ENCODE measurements at regions not wholly inside any gene's neighbourhood (a gene's known extent, or its start where the extent isn't known, plus 50 kb on each side); places are given as distances from the start of the nearest gene placed in this dataset.
"Not testable (repeated sequence)": the region's sequence is repeated elsewhere in the genome, so short reads cannot be mapped to it uniquely, and the experiment has no call there.

GRCh38 chr2:155904720-155905119, 427.8 kb downstream of the NR4A2 start:
- ChIA-PET POLR2A (no interaction called here), CTCF (no interaction called here)
- TF ChIP-seq CTCF (IDR thresholded peaks at IDR 0.05) = no peak
- Mint-ChIP-seq H3K4me1 (no peaks in the 10 kb centered on the region), H3K4me3 (no peak overlapping the region), H3K9me3 (no peaks in the 10 kb centered on the region), H3K27ac (no peak overlapping the region), H3K27me3 (no peaks in the 10 kb centered on the region), H3K36me3 (ENCODE audit: low read depth) (no peaks in the 10 kb centered on the region)
- DNase-seq (no peak), ATAC-seq (ENCODE audit: low read depth) (no peak)
- intact Hi-C loops (cut with micrococcal nuclease) = no loop called here

GRCh38 chr2:155902635-155903034, 429.9 kb downstream of the NR4A2 start:
- no peaks in the 10 kb centered on the region for H3K4me1 Mint-ChIP-seq
- H3K4me3 Mint-ChIP-seq = no peak overlapping the region
- H3K27ac Mint-ChIP-seq = no peak overlapping the region
- CTCF ChIA-PET = no interaction called here
- no peak for TF ChIP-seq CTCF (IDR thresholded peaks at IDR 0.05)
- H3K36me3 Mint-ChIP-seq (ENCODE audit: low read depth) = no peaks in the 10 kb centered on the region
- POLR2A ChIA-PET = no interaction called here
- ATAC-seq (ENCODE audit: low read depth) = no peak
- intact Hi-C loops (cut with micrococcal nuclease) = no loop called here
- H3K9me3 Mint-ChIP-seq = no peaks in the 10 kb centered on the region
- no peaks in the 10 kb centered on the region for H3K27me3 Mint-ChIP-seq
- no peak for DNase-seq

GRCh38 chr2:155895016-155895415, 437.5 kb downstream of the NR4A2 start:
- no peaks in the 10 kb centered on the region for H3K27me3 Mint-ChIP-seq
- H3K36me3 Mint-ChIP-seq (ENCODE audit: low read depth) = no peaks in the 10 kb centered on the region
- no peak overlapping the region for H3K27ac Mint-ChIP-seq
- DNase-seq (no peak), ATAC-seq (ENCODE audit: low read depth) (no peak)
- intact Hi-C loops (cut with micrococcal nuclease) = no loop called here
- ChIA-PET POLR2A (no interaction called here), CTCF (no interaction called here)
- H3K4me3 Mint-ChIP-seq = no peak overlapping the region
- no peaks in the 10 kb centered on the region for H3K9me3 Mint-ChIP-seq
- no peaks in the 10 kb centered on the region for H3K4me1 Mint-ChIP-seq
- TF ChIP-seq CTCF (IDR thresholded peaks at IDR 0.05) = no peak

GRCh38 chr2:155880382-155880781, 452.1 kb downstream of the NR4A2 start:
- H3K9me3 Mint-ChIP-seq = peaks cover 14% of the 10 kb centered on the region
- DNase-seq; H3K27me3 Mint-ChIP-seq; H3K36me3 Mint-ChIP-seq (ENCODE audit: low read depth); ATAC-seq (ENCODE audit: low read depth); intact Hi-C loops (cut with micrococcal nuclease); H3K4me1 Mint-ChIP-seq; POLR2A ChIA-PET; H3K4me3 Mint-ChIP-seq; H3K27ac Mint-ChIP-seq; CTCF ChIA-PET: not testable (repeated sequence)

GRCh38 chr2:155879900-155880299, 452.6 kb downstream of the NR4A2 start:
- H3K27ac Mint-ChIP-seq; H3K4me3 Mint-ChIP-seq; intact Hi-C loops (cut with micrococcal nuclease); DNase-seq; POLR2A ChIA-PET; H3K4me1 Mint-ChIP-seq; H3K27me3 Mint-ChIP-seq; H3K36me3 Mint-ChIP-seq (ENCODE audit: low read depth); CTCF ChIA-PET; ATAC-seq (ENCODE audit: low read depth): not testable (repeated sequence)
- H3K9me3 Mint-ChIP-seq = peaks cover 11% of the 10 kb centered on the region

GRCh38 chr2:155872396-155872795, 460.1 kb downstream of the NR4A2 start:
- Mint-ChIP-seq H3K36me3 (ENCODE audit: low read depth) (no peaks in the 10 kb centered on the region), H3K9me3 (peaks cover 9% of the 10 kb centered on the region), H3K27me3 (no peaks in the 10 kb centered on the region), H3K27ac (no peak overlapping the region), H3K4me1 (no peaks in the 10 kb centered on the region), H3K4me3 (no peak overlapping the region)
- DNase-seq (no peak), ATAC-seq (ENCODE audit: low read depth) (no peak)
- no peak for TF ChIP-seq CTCF (IDR thresholded peaks at IDR 0.05)
- POLR2A ChIA-PET = no interaction called here
- CTCF ChIA-PET = no interaction called here
- intact Hi-C loops (cut with micrococcal nuclease) = no loop called here

Measured in activated B cell treated with CpG ODN at 0.5 μM for 24 hours (primary cell).